ENCODE measurements at regions not wholly inside any gene's neighbourhood (a gene's known extent, or its start where the extent isn't known, plus 50 kb on each side); places are given as distances from the start of the nearest gene placed in this dataset.

DNA sequence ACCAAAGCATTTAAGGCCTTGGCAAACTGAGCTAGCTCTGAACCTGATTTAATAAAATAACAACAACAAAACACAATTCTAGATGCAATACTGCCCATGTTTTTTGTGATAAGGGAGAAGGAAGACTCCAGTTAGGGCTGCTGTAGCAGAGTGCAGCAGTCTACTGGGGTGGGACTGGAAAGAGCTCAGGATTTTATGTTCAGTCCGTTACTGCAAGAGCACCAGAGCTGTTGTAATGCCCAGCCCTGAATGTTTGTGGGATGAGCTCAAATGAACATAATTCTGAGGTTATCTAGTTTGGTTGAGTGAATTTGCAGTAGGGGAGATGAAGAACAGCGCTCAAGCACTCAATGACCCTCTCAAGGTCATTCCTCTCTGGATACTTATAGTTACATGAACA is 743.8 kb downstream of the FAT4 start:
- Histone ChIP-seq H3K27me3 (ENCODE audit: control insufficient read depth, low read length) (no peaks in the 10 kb centered on the region), H3F3A (ENCODE audit: control insufficient read depth, insufficient read depth) (no peaks in the 10 kb centered on the region), H3K36me3 (ENCODE audit: control insufficient read depth, low read length) (no peaks in the 10 kb centered on the region), H3K4me1 (ENCODE audit: control insufficient read depth, low read length) (no peaks in the 10 kb centered on the region), H3K4me3 (ENCODE audit: low read length) (no peak overlapping the region), H3K79me2 (ENCODE audit: control insufficient read depth, low read length) (no peaks in the 10 kb centered on the region), H3K27ac (ENCODE audit: low read depth, low read length) (no peak overlapping the region), H3K9me3 (ENCODE audit: control insufficient read depth, insufficient read depth, low read length) (no peaks in the 10 kb centered on the region), H4K20me1 (ENCODE audit: control insufficient read depth, insufficient read depth, low read depth, low read length) (no peaks in the 10 kb centered on the region), H3K4me2 (ENCODE audit: low read length) (no peak overlapping the region), H3K9me2 (replicated peaks; ENCODE audit: control insufficient read depth, low read length) (no peaks in the 10 kb centered on the region)
- TF ChIP-seq, protein P1, sequence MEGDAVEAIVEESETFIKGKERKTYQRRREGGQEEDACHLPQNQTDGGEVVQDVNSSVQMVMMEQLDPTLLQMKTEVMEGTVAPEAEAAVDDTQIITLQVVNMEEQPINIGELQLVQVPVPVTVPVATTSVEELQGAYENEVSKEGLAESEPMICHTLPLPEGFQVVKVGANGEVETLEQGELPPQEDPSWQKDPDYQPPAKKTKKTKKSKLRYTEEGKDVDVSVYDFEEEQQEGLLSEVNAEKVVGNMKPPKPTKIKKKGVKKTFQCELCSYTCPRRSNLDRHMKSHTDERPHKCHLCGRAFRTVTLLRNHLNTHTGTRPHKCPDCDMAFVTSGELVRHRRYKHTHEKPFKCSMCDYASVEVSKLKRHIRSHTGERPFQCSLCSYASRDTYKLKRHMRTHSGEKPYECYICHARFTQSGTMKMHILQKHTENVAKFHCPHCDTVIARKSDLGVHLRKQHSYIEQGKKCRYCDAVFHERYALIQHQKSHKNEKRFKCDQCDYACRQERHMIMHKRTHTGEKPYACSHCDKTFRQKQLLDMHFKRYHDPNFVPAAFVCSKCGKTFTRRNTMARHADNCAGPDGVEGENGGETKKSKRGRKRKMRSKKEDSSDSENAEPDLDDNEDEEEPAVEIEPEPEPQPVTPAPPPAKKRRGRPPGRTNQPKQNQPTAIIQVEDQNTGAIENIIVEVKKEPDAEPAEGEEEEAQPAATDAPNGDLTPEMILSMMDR (IDR thresholded peaks at IDR 0.05; ENCODE audit: low read depth, low read length, poor library complexity, severe bottlenecking) = no peak
- no peak for TF ChIP-seq EZH2phosphoT487 (IDR thresholded peaks at IDR 0.05; ENCODE audit: borderline replicate concordance, low read length)

DNA sequence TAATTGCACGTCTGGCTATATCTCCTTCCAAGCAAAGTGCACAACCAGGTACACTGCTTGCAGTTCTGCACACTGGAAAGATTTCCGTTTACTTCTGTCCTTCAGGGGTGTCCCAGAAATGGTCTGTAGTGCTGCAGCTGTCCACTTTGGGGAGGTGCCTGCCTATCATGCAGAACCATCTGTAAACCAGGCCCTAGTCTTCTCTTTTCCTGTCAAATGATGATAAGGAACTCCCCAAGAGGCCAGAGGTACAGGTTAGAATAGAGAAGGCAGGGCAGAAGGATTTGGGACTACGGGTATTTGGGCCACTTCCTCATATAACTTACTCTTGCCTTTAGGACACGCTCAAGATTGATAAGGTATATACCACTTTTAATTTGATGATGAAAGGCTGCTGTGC is 746.9 kb downstream of the FAT4 start:
- H3K9me3 ChIP-seq (ENCODE audit: control insufficient read depth, insufficient read depth, low read length) = no peaks in the 10 kb centered on the region
- TF ChIP-seq, protein P1 (IDR thresholded peaks at IDR 0.05; ENCODE audit: low read depth, low read length, poor library complexity, severe bottlenecking) = no peak
- no peak for TF ChIP-seq EZH2phosphoT487 (IDR thresholded peaks at IDR 0.05; ENCODE audit: borderline replicate concordance, low read length)

DNA sequence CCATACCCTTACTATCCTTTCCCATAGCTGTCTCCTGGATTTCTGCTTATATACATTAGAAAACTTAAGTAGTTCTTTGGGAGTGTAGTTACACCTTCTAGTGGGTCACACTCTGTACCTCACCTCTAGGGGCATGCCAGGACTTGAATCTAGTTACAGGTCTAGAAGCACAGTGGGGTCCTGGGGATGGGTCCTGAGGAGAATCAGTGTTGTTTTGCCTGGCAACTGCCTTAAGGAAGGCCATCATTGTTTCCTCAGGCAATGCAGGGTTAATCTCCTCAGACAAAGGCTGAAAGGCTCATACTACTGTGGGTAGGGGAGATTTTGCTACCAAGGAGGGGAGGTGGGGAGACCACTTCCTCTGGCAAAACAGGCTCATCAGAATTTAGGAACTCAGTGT is 750.3 kb downstream of the FAT4 start:
- TF ChIP-seq, protein P1 (IDR thresholded peaks at IDR 0.05; ENCODE audit: low read depth, low read length, poor library complexity, severe bottlenecking) = no peak
- no peak for TF ChIP-seq EZH2phosphoT487 (IDR thresholded peaks at IDR 0.05; ENCODE audit: borderline replicate concordance, low read length)

More for the DNA sequence above, 746.9 kb downstream of the FAT4 start:
- no peaks in the 10 kb centered on the region for H3K27me3 ChIP-seq (ENCODE audit: control insufficient read depth, low read length)
- H3K4me1 ChIP-seq (ENCODE audit: control insufficient read depth, low read length) = no peaks in the 10 kb centered on the region
- no peak overlapping the region for H3K4me2 ChIP-seq (ENCODE audit: low read length)
- H3K79me2 ChIP-seq (ENCODE audit: control insufficient read depth, low read length) = no peaks in the 10 kb centered on the region
- H3K4me3 ChIP-seq (ENCODE audit: low read length) = no peak overlapping the region
- H4K20me1 ChIP-seq (ENCODE audit: control insufficient read depth, insufficient read depth, low read depth, low read length) = no peaks in the 10 kb centered on the region
- no peaks in the 10 kb centered on the region for H3K36me3 ChIP-seq (ENCODE audit: control insufficient read depth, low read length)
- no peaks in the 10 kb centered on the region for H3K9me2 ChIP-seq (replicated peaks; ENCODE audit: control insufficient read depth, low read length)
- no peaks in the 10 kb centered on the region for H3F3A ChIP-seq (ENCODE audit: control insufficient read depth, insufficient read depth)
- H3K27ac ChIP-seq (ENCODE audit: low read depth, low read length) = no peak overlapping the region

More for the DNA sequence above, 750.3 kb downstream of the FAT4 start:
- no peak overlapping the region for H3K4me3 ChIP-seq (ENCODE audit: low read length)
- no peaks in the 10 kb centered on the region for H3K27me3 ChIP-seq (ENCODE audit: control insufficient read depth, low read length)
- no peak overlapping the region for H3K4me2 ChIP-seq (ENCODE audit: low read length)
- H3K27ac ChIP-seq (ENCODE audit: low read depth, low read length) = no peak overlapping the region
- no peaks in the 10 kb centered on the region for H3K4me1 ChIP-seq (ENCODE audit: control insufficient read depth, low read length)
- H3K36me3 ChIP-seq (ENCODE audit: control insufficient read depth, low read length) = no peaks in the 10 kb centered on the region
- no peaks in the 10 kb centered on the region for H3K79me2 ChIP-seq (ENCODE audit: control insufficient read depth, low read length)
- no peaks in the 10 kb centered on the region for H3K9me2 ChIP-seq (replicated peaks; ENCODE audit: control insufficient read depth, low read length)
- no peaks in the 10 kb centered on the region for H3K9me3 ChIP-seq (ENCODE audit: control insufficient read depth, insufficient read depth, low read length)
- no peaks in the 10 kb centered on the region for H3F3A ChIP-seq (ENCODE audit: control insufficient read depth, insufficient read depth)
- H4K20me1 ChIP-seq (ENCODE audit: control insufficient read depth, insufficient read depth, low read depth, low read length) = no peaks in the 10 kb centered on the region
